Sigmoid colon (tissue), 6 donors: ENCODE measurements at regions not wholly inside any gene's neighbourhood (a gene's known extent, or its start where the extent isn't known, plus 50 kb on each side); places are given as distances from the start of the nearest gene placed in this dataset.
A peak's percentile ranks its signal among the peaks of the same experiment; 100 is the strongest.

Source experiments
- DNase-seq: peaks from one replicate; pipeline ENCODE4 v3.0.0-alpha.2; 2019
- H3K27ac ChIP-seq, 4 donors: fragments of 200-600 bp; sonication (generic); one replicate each; pipeline ENCODE4 v1.5.1; 2016 to 2019; ENCODE audit warnings: mild to moderate bottlenecking in 1 of 4
- H3K27me3 ChIP-seq, 3 donors: fragments of 200-600 bp; sonication (generic); one replicate each; pipeline ENCODE4 v1.5.1; 2019; ENCODE audit warnings: mild to moderate bottlenecking in 1 of 3
- H3K36me3 ChIP-seq, 4 donors: fragments of 200-600 bp; sonication (generic); one replicate each; pipeline ENCODE4 v1.5.1; 2016 to 2019
- H3K4me1 ChIP-seq, 4 donors: fragments of 200-600 bp; sonication (generic); one replicate each; pipeline ENCODE4 v1.5.1; 2017 to 2019
- H3K4me3 ChIP-seq, 4 donors: fragments of 200-600 bp; sonication (generic); one replicate each; pipeline ENCODE4 v1.5.1; 2017 to 2019; ENCODE audit warnings: mild to moderate bottlenecking in 2 of 4, moderate library complexity in 1 of 4
- H3K9me3 ChIP-seq, 4 donors: fragments of 200-600 bp in 3 of 4; sonication (generic) in 3 of 4; one replicate each; pipeline versions ENCODE4 v1.5.1 to v1.6.1; 2013 to 2019
- CTCF ChIP-seq, 4 experiments: fragments of 450-650 bp in 3 of 4; fragments of 200-600 bp in 1 of 4; IDR thresholded peaks; one replicate each; pipeline ENCODE4 v1.5.1; 2016 to 2019; ENCODE audit warnings: antibody characterized with exemption in 4 of 4, mild to moderate bottlenecking in 3 of 4, moderate library complexity in 2 of 4
- EP300 ChIP-seq, 4 donors: sonication (generic); formaldehyde crosslinking; IDR thresholded peaks; one replicate each; pipeline ENCODE4 v1.6.1; 2017; ENCODE audit warnings: antibody characterized with exemption in 4 of 4
- POLR2A ChIP-seq, 2 donors: fragments of 450-650 bp; IDR thresholded peaks; one replicate each; pipeline ENCODE4 v1.6.1; 2016; ENCODE audit warnings: antibody characterized with exemption in 2 of 2, mild to moderate bottlenecking in 2 of 2, moderate library complexity in 2 of 2
- POLR2AphosphoS5 ChIP-seq, 4 donors: sonication (generic); formaldehyde crosslinking; IDR thresholded peaks; one replicate each; pipeline ENCODE4 v1.6.1; 2017; ENCODE audit warnings: antibody characterized with exemption in 4 of 4
- WGBS, 2 donors: extraction: QIAGEN DNeasy Blood & Tissue Kit; methylation state at CpG; one replicate each; pipeline ENCODE4 v1.1.7; 2013; 5-methylcytosine and 5-hydroxymethylcytosine counted together
- intact Hi-C: fragments of 100-400 bp; cut with DNase I; formaldehyde crosslinking; loops from one replicate; pipeline ENCODE4 v1.15.1; 2023
- donor health status: healthy with polysubstance abuse.
- donor health status: healthy.

DNA sequence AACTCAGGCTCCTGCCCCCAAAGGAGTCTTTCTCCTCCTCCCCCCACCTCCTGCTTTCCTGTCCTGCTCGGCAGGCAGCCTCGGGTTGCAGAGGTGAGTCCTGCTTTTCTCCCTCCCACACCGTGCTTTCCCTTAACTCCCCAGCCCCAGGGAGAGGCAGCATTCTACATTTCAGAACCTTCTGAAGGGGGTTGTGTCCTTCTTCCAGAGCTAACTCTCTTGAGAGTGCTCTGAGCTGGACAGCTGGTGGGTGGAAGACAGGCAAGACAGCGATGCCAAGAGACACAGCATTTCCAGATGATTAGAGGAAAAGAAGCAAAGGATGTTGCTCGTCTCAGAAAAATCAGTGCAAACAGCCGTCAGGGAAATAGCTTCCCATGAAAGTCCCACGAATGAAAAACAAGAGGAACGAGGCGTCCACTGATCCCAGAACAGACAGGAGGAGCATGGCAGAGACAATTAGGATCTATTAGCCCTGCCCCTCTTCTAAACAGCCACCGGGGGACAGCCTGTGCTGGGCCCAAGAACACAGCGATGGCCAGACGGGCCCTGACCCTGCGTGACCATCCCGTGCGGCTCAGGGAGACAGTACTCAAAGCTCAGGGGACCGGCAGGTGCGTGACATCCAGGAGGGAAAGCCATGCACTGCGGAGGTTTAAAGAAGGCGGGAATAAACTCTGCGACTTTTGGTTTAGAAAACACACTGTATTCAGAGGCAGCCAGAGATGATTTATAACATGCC is 216.5 kb upstream of the RTL1 start:
- peak overlapping the region in 2 of 4 donors; percentile 13 to 18 for H3K4me3 ChIP-seq
- DNase-seq: peak; percentile 56
- TF ChIP-seq CTCF (IDR thresholded peaks at IDR 0.05) (no peak), EP300 (IDR thresholded peaks at IDR 0.05) (no peak), POLR2AphosphoS5 (IDR thresholded peaks at IDR 0.05) (no peak), POLR2A (IDR thresholded peaks at IDR 0.05) (no peak)
- intact Hi-C loops: no loop called here
- H3K4me1 ChIP-seq: no peaks in the 10 kb centered on the region
- H3K9me3 ChIP-seq: no peaks in the 10 kb centered on the region
- no peaks in the 10 kb centered on the region for H3K36me3 ChIP-seq
- WGBS, 2 donors: 46 to 64% methylated on average over 20 of the region's 20 CpGs
- H3K27ac ChIP-seq: peak overlapping the region in 1 of 4 donors; percentile 39
- no peaks in the 10 kb centered on the region for H3K27me3 ChIP-seq

DNA sequence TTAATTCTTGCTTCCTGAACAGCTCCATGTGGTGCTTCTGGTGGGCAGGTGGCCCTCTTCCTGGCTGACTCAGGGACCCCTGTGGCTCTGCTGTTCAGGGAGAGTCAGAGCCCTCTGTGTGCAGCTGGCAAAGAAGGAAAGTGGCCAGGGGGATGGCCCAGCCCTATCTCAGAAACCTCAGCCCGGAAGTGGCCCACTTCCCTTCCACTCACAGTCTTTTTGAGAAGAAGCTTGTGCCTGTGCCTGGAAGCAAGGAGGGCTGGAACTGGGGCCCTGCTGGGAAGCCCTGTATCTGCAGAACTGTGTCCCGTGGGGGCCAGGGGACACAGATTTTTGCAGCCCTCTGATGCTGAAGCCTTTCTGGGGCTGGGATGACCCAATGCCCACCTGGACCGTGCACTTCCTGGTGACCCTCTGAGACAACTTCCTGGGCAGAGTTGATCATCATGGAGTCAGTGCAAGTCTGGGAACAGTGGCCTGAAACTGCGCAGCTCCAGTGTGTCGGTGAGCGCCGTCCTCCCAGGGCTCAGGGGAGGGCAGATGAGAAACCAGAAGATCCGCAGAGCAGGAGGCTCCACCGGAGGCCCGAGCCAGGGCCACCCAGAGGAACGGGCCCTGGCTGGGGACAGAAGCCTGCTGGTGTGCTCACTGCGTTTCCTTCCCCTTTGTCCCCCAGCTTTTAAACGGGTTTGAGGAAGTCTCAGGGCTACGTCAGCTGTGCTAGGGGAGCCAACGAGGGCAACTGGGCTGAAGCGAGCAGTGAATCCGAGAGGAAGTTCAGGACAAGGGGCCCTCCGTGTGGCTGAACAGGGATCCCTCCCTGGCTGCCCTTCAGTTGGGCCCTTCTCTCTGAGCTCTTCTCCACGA is 217.4 kb upstream of the RTL1 start:
- no peaks in the 10 kb centered on the region for H3K9me3 ChIP-seq
- H3K27me3 ChIP-seq: no peaks in the 10 kb centered on the region
- H3K4me1 ChIP-seq: no peaks in the 10 kb centered on the region
- H3K4me3 ChIP-seq: peak overlapping the region in 2 of 4 donors; percentile 13 to 18
- H3K27ac ChIP-seq: peak overlapping the region; percentile 20 to 39 (median 26)
- intact Hi-C loops: no loop called here
- TF ChIP-seq EP300 (IDR thresholded peaks at IDR 0.05) (no peak), POLR2A (IDR thresholded peaks at IDR 0.05) (no peak), POLR2AphosphoS5 (IDR thresholded peaks at IDR 0.05) (peak in 2 of 4 donors; percentile 21 to 39)
- WGBS, 2 donors: 47 to 74% methylated on average over 19 of the region's 19 CpGs
- DNase-seq: peak; percentile 68
- H3K36me3 ChIP-seq: no peaks in the 10 kb centered on the region

- DNase-seq: peak; percentile 53
- H3K27ac ChIP-seq: peak overlapping the region in 1 of 4 donors; percentile 23
Observed at GRCh38 chr14:101121508-101122139, 218.1 kb upstream of the RTL1 start.

DNA sequence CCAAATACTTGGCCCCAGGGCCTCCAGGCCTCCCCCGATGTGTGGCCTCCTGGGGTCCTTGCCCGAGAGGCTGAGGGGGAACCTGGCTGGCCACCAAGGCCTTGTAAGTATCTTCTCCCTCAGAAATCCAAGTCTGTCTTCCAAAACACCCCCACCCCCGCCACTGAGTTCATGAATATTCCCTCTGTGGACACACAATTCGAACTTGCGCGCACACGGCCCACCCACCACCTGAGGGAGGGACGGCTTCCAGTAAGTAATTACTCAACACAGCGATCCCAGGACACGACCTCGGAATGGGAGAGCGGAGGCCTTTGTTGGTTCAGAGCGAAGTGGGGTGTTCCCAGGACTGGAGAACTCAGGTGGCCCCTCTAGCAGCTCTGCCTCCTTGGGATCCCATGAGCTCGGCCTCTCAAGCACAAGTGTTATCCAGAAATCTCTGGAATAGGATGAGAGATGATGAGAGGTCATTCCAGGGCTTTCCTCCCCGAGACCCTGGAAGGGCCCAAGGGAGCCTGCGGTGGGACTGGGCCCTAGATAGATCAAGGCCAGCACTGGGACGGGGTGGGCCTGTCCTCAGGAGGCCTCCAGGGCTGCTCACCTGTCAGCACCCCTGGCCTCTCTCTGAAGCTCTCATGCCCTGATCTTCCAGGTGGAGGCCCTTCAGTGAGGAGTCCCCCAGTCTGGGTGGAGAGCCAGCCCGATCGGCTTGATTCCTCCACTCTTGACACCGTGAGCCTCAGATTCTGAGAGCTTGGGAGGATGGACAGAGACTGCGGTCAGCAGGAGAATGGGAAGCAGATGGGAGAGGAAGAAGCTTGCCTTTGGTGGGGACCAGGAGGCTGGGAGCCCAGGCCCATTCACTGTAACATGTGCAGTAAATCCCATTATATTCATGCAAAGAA is 219.0 kb upstream of the RTL1 start:
- Histone ChIP-seq H3K27me3 (peaks cover 0 to 6% (median 0%) of the 10 kb centered on the region in 3 donors), H3K4me1 (no peaks in the 10 kb centered on the region), H3K27ac (no peak overlapping the region), H3K36me3 (no peaks in the 10 kb centered on the region), H3K4me3 (no peak overlapping the region), H3K9me3 (no peaks in the 10 kb centered on the region)
- TF ChIP-seq POLR2A (IDR thresholded peaks at IDR 0.05) (no peak), CTCF (IDR thresholded peaks at IDR 0.05) (no peak), POLR2AphosphoS5 (IDR thresholded peaks at IDR 0.05) (no peak)
- intact Hi-C loops: no loop called here
- peak; percentile 42 for DNase-seq
- 90 to 91% methylated on average over 21 of the region's 21 CpGs for WGBS, 2 donors

More at GRCh38 chr14:101121508-101122139, 218.1 kb upstream of the RTL1 start:
- Histone ChIP-seq H3K4me3 (no peak overlapping the region), H3K27me3 (peaks cover 0 to under 1% (median 0%) of the 10 kb centered on the region in 3 donors), H3K4me1 (no peaks in the 10 kb centered on the region), H3K9me3 (no peaks in the 10 kb centered on the region), H3K36me3 (no peaks in the 10 kb centered on the region)
- intact Hi-C loops: no loop called here
- WGBS, 2 donors: 84 to 86% methylated on average over 13 of the region's 13 CpGs
- TF ChIP-seq CTCF (IDR thresholded peaks at IDR 0.05): no peak
